GM18907 (cell line): ENCODE measurements at regions not wholly inside any gene's neighbourhood (a gene's known extent, or its start where the extent isn't known, plus 50 kb on each side); places are given as distances from the start of the nearest gene placed in this dataset.
"Not testable (repeated sequence)": the region's sequence is repeated elsewhere in the genome, so short reads cannot be mapped to it uniquely, and the experiment has no call there.

Source experiments
- ATAC-seq: cut with Tn5 transposase; IDR thresholded peaks from one replicate; pipeline ENCODE4 v1.9.1; 2021; ENCODE audit warnings: mild to moderate bottlenecking, moderate library complexity; ENCODE audit not compliant: unreplicated experiment

GRCh38 chr12:60644076-60644475 is 1048.2 kb downstream of the SLC16A7 start:
- no peak for ATAC-seq

- no peak for ATAC-seq
These were observed 1071.1 kb downstream of the SLC16A7 start for GRCh38 chr12:60666895-60667294.

- ATAC-seq: no peak
These were observed 1077.1 kb downstream of the SLC16A7 start for GRCh38 chr12:60672949-60673348.

- no peak for ATAC-seq
These were observed 1089.3 kb downstream of the SLC16A7 start for GRCh38 chr12:60684988-60685655.

GRCh38 chr12:60689137-60689536 is 1093.3 kb downstream of the SLC16A7 start:
- no peak for ATAC-seq

- ATAC-seq: no peak
These were observed 1097.3 kb downstream of the SLC16A7 start for GRCh38 chr12:60693019-60693626.

GRCh38 chr12:60704171-60704914 is 1108.5 kb downstream of the SLC16A7 start:
- ATAC-seq: no peak

GRCh38 chr12:60710246-60710645 is 1114.4 kb downstream of the SLC16A7 start:
- ATAC-seq: no peak

- ATAC-seq: no peak
These were observed 1118.5 kb downstream of the SLC16A7 start for GRCh38 chr12:60714141-60714900.

- no peak for ATAC-seq
These were observed 1128.6 kb downstream of the SLC16A7 start for GRCh38 chr12:60724475-60724874.

- no peak for ATAC-seq
These were observed 1129.2 kb downstream of the SLC16A7 start for GRCh38 chr12:60724984-60725383.

- ATAC-seq: no peak
These were observed 1156.8 kb downstream of the SLC16A7 start for GRCh38 chr12:60752589-60752988.

- no peak for ATAC-seq
These were observed 1162.4 kb downstream of the SLC16A7 start for GRCh38 chr12:60758224-60758623.

- no peak for ATAC-seq
These were observed 1165.1 kb downstream of the SLC16A7 start for GRCh38 chr12:60760965-60761364.

- ATAC-seq: not testable (repeated sequence)
These were observed 1205.3 kb downstream of the SLC16A7 start for GRCh38 chr12:60801166-60801565.

- ATAC-seq: no peak
These were observed 1207.3 kb downstream of the SLC16A7 start for GRCh38 chr12:60803147-60803546.

GRCh38 chr12:60805364-60805763 is 1209.5 kb downstream of the SLC16A7 start:
- no peak for ATAC-seq

- no peak for ATAC-seq
These were observed 1224.0 kb downstream of the SLC16A7 start for GRCh38 chr12:60819794-60820193.

GRCh38 chr12:60822580-60822979 is 1226.8 kb downstream of the SLC16A7 start:
- no peak for ATAC-seq

- ATAC-seq: no peak
These were observed 1234.6 kb downstream of the SLC16A7 start for GRCh38 chr12:60830381-60830780.

- ATAC-seq: no peak
These were observed 1236.5 kb downstream of the SLC16A7 start for GRCh38 chr12:60832290-60832689.
